ENCODE measurements at regions not wholly inside any gene's neighbourhood (a gene's known extent, or its start where the extent isn't known, plus 50 kb on each side); places are given as distances from the start of the nearest gene placed in this dataset.

DNA sequence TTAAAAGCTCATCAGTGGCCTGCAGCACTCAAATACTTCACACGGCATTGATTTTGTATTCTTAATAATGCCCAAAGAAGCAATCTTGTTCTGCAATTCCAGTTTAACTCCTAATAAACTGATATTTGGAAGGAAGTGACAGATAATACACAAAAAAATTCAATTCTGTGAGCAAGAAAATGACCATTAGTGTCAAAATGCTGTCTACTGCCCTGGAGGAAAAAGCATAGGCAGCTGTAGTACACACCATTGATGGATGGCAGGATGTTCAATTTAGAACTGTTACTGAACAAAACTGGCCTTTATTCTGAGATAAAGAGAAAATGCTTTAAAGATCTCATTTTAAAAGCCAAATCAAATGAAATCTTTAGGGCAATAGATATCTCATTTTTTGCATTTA, 251.3 kb upstream of the FMN2 start:
- no peak for FAIRE-seq

DNA sequence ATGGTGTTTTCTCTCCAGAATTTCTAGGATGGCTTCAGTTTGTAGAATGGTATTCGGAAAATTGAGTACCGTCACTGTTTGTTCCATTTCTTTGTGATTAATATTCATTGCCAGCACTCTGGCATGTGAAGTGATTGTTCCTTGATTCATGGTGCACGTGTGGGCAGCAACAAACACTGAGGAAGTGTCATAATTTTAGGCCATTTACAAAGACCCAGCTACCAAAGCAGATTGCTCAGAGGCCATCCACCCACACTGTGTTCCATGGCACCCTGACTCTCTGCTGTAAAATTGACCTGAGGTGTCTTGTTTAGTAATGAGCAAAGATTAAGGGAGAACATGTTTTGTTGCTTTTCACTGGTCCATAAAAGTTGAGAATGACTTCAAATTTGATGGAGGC, 250.9 kb upstream of the FMN2 start:
- no peak for FAIRE-seq

DNA sequence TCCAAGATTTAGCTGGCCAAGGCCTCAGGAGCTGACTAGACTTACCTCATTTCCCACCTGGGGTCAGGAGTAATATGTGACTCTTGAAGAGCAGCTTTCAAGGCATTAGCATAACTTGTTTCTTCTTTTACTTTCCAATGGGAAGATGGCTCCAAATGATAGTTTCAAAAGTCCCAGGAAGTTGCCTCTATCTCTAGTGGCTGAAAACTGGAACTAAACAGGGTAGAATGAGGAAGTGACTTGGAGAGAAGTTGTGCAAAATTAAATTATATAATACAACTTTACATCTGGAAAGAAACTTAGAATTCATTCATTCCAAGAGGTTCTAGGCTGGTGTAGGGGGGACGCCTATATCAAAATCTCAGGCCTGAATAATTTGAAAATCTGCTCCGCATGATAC, 250.1 kb upstream of the FMN2 start:
- FAIRE-seq, result no peak

- no peak for FAIRE-seq
Observed at GRCh38 chr1:239843541-239843940, 248.1 kb upstream of the FMN2 start.

DNA sequence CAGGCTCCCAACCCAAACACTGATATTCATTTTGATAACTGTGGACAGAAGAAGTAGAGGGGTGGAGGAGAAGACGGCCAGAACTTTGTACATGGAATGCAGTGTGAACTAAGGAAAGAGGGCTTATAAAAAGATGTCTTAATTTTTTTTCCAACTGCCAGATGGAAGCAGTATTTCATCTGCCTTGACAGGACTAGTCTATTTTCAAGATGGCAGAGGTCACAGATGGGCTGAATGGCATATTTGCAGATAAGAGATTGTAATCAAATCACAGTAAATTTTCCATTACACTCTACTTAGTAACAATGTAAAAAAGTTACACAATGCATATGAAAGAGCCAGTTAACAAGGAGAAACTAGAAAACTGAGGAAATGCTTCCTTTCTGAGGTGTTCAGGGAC, 246.8 kb upstream of the FMN2 start:
- FAIRE-seq, result no peak

DNA sequence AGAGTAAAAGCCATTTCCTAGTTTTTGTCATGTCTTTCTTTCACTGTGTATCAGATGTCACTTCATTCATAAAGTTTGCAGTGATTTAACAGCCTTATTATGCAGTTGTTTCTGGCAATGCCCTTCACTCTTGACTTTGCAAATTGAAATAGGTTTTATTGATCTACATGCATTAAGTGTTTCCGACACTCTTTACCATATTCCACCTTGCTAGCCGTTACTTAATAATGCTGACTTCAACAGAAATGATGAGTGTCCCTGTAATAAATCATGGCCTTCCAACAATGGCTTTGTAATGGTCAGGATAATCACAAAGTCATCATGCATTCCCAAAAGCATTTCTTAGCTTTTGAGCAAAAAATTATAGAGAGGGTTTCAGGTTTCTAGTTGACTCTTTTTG, 236.8 kb upstream of the FMN2 start:
- no peak for FAIRE-seq

DNA sequence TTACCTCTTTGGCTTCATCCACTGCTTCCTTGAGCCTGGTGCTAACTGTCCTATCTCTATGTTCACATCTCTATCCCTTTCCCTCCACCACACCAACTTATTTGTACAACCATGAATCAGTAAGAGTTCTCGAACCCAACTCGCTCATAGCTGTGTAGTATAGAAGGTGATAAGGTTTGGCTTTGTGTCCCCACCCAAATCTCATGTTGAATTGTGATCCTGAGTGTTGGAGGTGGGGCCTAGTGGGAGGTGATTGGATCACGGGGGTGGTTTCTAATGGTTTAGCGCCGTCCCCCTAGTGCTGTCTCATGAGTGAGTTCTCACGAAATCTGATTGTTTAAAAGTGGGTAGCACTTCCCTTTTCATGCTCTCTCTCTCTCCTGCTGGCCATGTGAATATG, 235.6 kb upstream of the FMN2 start:
- no peak for FAIRE-seq

DNA sequence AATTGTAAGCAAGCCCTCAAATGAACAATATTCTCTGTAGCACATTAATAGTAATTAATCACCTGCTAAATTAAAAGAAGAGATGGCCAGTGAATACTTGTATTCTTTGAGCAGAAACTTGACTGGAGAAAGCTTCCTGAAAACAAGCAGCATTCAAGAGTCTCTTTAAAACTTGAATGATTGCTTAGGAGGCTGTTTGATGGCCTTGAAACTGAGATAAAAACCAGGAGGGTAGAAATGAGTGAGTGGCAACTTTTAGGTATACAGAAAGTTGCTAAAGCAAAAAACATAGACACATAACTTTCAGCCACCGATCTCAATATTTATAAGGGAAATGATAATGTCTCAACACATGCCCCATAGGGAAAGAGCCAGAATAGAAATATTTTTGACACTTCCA, 234.8 kb upstream of the FMN2 start:
- no peak for FAIRE-seq

DNA sequence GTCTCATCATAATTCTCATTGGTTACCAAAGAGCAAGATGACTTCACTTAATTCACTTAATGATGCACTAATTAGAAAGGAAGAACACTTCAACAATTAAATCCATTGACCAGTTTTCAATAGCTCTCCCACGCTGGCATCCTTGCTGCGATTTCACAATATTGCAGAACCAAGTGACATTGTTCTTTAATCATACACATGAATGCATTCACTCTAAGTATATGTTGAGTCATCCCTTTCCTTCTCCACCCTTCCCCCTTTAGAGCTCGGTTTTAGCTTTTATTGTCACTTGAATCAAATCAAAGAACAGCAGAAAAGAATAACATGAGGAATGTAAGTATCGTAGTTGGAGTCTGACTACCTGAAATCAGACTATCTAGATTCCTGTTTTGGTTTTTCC, 233.6 kb upstream of the FMN2 start:
- FAIRE-seq, result no peak

DNA sequence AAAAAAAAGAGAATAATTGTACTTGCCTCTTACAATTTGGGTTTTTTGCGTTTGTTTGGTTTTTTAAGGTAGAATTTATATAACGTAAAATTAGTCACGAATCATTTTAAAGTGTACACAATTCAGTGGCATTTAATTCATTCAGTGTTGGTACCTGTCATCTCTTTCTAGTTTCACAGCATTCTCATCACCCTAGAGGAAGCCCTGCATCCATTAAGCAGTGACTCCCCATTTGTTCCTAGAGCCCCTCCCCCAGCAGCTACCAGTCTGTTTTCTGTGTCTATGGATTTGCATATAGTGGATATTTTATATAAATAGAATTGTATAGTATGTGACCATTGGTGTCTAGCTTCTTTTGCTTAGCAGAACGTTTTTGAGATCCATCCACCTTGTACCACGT, 233.2 kb upstream of the FMN2 start:
- FAIRE-seq, result no peak

DNA sequence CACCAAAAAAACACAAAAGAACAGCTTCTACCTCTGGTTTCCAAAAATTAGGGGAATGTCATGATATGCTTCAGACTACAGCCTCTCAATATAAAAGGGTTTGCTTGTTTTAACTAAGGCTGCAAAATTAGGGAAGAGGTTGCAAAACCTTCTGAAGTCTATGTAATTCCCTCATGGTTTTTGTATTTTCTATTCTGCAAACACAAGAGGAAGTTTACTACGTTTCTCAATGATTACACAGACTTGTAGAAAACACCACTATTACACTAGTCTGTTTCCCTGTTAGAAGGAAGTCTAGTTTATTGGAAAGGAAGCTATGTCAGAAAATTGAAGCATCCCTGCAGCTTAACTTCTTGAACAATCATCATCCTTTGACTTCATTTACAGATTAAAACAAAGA, 229.7 kb upstream of the FMN2 start:
- no peak for FAIRE-seq

DNA sequence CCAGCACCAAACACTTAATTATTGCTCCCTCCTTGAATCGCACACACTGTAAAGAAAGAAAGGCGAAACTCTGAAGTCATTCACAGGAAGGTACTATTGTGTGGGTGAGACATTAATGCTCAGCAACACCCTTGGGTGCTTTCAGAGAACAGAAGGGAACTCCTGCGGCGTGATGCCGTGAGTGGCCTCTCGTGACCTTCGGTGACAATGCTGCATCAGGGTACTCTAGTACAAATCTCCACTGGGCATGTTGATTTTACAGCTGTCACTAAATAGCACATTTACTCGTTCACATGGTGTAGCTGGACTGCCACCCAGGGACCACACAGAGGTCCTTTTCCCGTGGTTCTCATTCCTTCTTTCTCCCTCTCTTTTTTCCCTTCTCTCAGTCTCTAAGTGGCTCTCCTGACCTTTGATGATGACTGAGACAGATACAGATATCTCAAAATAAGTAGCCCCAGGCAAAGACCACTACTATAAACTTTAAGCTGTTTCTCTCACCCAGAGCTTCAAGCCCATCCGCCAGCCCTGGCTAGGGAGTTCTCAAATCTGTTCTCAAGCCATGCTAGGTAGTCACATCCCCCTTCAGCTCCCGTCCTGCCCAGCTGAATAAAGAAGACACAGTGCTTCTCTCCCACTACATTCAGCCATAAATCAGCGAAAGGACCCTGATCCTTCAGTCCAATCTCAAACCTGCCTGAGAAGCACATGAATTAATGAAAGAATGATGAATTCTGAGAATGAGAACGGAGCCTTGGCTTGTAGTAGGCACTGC, 223.4 kb upstream of the FMN2 start:
- no peak for FAIRE-seq

GRCh38 chr1:239870194-239870593, 221.5 kb upstream of the FMN2 start:
- no peak for FAIRE-seq

DNA sequence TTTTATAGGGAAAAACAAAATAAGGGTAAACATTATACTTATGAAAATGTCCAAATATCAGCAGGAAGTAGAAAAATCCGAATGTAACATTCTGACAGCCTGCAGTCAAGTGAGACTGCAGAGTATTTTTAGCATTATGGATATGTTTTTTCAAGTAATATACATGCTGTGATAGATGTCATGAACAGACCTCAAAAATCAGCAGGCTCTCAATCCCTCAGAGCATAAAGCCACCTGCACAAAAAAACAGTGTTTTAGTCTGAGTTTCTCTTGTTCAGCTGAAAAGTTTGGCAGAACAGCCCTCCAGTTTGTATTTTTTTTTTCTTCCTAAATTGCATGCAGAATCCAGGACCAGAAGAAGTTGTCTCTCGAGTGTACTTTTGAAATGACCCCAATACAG, 219.1 kb upstream of the FMN2 start:
- no peak for FAIRE-seq

DNA sequence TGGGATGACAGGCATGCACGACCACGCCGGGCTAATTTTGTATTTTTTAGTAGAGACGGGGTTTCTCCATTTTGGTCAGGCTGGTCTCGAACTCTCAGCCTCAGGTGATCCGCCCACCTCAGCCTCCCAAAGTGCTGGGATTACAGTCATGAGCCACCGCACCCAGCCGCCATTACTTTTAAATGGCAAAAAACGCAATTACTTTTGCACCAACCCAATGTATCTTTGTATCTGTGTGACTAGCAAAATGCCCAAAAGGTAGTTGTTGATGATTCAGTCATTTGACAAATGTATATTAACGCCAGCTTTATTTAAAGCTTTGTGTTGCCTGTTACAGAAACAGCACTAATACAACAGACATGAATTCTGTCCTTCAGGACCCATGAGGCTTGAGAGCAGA, 216.9 kb upstream of the FMN2 start:
- FAIRE-seq, result no peak

GRCh38 chr1:239879321-239880170, 212.1 kb upstream of the FMN2 start:
- FAIRE-seq, result no peak

DNA sequence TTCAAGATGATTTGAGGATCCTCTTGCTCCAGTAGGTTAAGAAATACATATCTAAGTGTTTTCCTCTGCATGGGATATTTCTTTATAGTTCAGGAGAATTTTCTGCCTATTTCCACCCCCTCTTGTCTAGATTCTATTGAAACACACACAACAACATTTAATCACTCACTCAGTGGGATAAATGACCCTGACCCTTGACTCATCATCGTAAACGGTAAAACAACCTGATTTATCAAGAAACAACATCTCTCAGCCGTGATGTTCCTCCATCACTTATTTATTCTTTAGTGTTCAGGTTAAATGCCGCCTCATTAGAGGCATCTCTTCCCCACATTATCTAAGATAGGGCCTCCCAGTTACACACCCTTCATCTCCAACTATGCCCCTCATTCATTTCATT, 208.7 kb upstream of the FMN2 start:
- FAIRE-seq, result no peak

- FAIRE-seq, result no peak
Observed at GRCh38 chr1:239884796-239885195, 206.9 kb upstream of the FMN2 start.

DNA sequence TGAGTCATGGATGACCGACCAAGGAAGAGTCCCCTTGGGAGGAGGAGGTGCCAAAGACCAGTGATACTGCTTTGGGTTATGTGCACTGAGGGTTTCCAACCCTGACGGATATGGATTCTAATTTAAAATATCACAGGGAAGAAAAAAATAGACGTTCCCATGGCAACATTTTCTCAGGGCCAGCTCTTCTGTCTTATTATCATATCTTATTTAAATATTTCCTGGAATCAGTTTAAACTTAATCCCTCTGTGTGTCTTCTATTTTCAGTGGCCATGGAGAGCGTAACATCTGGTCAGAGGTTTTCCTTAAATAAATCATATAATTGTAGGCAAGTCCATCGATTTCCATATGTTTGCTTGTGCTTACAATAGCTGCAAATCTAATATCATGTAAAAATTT, 205.4 kb upstream of the FMN2 start:
- no peak for FAIRE-seq

- FAIRE-seq, result no peak
Observed at GRCh38 chr1:239888639-239889038, 203.0 kb upstream of the FMN2 start.

DNA sequence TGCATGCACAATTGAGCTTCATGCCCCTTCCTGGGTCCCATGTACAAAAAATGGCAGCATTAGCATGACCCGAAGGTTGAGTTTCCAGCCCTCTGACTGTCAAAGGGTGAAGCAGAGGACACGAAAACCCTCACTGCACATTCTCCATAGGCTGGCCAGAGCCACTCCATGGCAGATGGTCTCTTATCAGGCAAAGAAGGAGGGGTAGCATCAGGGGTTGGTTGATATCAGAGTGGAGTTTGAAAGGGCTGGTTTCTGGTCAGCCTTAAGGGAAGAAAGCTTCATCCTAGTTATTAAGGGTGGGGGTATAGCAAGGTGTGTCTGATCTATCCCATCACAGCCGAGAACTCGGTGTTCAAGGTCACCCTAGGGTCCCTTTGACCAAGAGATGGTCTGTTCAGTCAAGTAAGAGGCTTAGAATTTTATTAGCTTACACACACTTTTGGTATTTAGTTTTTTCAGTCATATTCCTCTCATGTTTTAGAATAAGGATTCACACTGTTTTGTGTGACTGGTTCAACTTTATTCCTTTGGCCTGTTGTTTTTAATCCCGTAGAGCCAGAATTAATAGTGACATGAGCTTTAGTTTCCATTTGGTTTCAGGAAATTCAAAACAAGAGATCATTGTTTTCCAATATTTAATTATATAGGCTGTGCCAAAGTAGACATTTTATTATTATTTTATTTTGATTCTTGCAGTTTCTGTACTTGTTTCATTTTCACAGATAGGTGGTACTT, 199.9 kb upstream of the FMN2 start:
- no peak for FAIRE-seq

DNA sequence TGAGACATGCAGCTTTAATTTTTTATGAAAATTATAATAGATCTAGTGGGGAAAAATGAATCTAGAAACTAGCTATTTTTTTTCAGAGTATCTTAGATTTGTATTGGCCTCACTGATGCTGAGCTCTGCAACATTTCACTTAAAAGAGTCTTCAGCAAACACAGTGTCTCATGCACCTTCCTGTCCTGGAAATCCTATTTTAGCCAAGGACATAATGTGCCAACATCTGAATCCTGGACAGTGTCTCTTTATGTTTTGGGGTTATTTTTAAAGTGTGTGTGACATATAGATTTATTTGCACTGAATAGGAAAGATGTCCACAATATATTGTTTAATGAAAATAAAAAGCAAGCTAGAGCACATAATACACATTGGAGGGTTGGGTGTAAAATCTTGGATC, 199.1 kb upstream of the FMN2 start:
- FAIRE-seq, result no peak

- FAIRE-seq, result no peak
Observed at GRCh38 chr1:239893127-239893731, 198.5 kb upstream of the FMN2 start.
